IPS DF 19.7 (cell line): ENCODE measurements at regions not wholly inside any gene's neighbourhood (a gene's known extent, or its start where the extent isn't known, plus 50 kb on each side); places are given as distances from the start of the nearest gene placed in this dataset.

Experiments used
- DNase-seq: peaks from one replicate; pipeline ENCODE4 v3.0.0-alpha.2; 2013; ENCODE audit warnings: low read depth, low spot score

DNA sequence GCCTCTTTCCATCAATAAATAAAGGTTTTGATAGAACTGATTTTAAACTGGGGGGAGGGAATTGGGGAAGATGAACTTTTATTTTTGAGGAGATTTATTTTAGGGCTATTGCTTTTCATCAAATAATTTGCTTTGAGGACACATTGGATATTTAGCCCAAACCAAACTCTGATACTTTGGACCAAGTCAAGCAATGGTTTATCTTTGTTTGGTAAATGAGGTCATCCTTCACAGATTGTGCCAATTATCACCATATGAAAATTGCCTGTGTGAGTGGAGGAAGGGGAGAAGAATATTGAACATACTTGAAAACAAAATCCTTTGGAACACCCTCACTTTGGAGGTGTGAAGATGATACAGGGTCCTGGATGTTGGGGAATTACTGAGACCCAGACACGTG is 176.9 kb upstream of the CD180 start:
- DNase-seq, result no peak

DNA sequence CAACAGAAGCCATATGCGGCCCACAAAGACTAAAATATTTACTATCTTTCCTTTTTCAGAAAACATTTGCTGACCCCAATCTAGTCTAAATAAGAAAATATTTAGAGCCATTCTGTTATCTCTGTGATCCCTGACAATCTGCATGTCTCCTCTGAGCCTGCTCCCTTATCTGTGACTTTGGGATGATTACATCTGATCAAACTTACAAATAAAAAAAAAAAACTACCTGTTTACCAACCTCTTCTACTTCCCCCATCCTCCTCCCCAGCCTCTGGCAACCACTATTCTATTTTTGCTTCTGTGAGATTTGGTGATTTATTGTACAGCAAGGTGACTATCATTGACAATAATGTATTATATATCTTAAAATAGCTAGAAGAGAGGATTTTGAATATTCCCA is 176.3 kb upstream of the CD180 start:
- DNase-seq, result no peak

DNA sequence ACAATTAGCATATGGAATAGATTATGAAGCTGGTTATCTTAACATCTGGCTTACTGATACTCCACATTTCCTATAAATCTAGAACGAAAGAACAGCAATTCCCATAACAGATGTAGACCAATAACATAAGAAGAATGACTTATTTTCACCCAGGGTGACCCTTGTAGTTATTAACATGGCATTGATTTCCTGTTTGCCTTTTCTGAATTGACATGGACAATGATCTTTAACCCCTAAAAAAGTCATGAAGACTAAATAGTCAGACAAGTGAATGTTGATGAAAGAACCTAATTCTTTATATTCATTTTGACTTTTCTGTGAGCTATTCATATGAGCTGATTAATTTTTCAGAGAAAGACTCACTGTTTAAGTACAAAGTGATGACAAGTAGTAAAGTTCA is 175.3 kb upstream of the CD180 start:
- no peak for DNase-seq

DNA sequence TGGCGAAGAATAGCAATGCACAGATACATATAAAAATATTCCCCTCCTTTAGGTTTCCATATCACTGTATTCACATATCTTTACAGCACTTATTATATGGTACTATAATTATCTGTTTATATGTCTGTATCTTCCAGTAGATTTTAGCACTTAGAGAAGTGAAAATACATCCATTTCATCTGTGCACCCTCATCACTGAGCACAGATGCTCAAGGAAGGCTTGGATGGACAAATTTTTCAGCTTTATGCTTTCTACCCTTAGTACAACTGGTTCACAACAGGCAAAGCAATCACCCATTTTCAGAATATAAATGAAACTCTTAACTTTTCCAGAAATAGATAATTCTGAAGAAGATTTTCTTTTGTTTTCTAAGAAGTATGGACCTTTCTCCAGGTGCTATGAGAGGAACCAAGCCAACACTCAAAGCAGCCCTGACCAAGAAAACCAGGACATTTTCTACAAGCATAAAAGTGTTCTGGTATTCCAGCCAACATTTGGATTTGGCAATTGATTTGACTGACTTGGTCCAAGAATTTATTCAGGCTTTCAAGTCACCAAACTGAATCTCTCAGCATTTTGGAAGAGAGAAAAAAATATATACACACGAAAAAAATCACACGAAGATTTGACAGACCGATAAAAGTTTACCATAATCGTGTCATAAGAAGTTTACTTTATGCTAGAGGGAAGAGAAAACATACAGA is 170.2 kb upstream of the CD180 start:
- no peak for DNase-seq

DNA sequence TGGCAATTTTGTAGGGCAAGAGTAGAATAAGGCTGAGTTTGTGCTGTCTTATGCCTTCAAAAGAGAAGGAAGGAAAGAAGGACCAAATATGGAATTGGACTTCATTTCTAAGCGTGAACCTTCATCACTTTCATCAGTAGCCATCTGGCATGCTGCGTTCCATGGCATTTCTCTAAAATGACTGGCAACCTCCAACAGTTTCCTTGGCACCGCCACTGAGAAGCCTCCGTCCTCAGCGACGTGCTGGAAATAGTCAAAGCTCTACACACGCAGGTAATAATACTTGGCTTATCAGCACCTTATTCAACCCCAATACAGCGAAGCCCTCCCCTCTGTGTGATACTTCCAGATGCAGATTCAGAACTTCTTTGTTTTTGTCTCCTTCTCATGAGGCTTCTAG is 169.7 kb upstream of the CD180 start:
- DNase-seq, result no peak

DNA sequence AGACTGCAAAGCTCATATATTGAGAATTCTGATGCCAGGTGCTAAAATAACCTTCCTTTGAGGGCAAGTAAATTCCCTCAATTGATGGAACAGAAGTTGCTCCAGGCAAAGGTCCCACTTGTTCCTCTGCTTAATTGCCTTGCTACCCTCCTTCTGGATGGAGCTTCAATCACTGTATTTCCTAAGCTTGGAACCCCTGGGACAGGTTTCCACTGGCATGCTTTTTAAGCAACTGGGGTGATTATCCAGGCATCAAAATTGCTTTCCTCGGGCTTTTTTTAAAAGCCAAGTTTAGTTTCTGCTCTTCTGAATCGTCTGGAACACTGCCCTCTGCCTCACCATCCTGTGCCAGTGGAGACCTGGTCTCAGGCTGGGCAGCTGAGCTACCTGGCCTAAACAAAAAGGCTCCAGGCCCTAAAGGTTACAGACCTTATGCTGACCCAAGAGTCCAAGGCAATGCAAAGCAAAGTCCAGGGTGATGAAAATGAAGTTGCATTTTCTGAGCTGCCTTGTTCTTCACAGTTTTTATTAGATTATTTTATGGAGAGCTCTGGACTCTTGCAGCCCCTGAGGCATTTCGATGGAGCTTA is 167.9 kb upstream of the CD180 start:
- DNase-seq, result no peak

DNA sequence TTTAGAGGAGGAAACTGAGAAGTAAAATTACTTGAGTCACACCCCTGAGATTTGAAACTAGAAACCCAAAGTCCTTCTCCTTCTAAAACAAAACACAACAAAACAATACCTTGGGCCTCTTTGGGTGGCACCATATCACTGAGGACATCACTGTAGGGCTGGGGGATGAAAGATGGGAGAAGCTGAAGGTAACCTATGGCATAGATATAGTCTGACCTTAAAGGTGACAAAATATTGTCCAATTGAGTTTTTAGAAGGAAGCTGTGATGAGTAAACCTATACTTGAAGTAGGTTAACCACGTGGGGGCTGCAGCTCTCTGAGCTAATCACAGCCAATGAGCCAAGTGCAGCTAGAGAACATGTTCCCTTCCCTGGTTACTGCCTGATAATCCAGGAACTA is 167.4 kb upstream of the CD180 start:
- DNase-seq, result no peak

DNA sequence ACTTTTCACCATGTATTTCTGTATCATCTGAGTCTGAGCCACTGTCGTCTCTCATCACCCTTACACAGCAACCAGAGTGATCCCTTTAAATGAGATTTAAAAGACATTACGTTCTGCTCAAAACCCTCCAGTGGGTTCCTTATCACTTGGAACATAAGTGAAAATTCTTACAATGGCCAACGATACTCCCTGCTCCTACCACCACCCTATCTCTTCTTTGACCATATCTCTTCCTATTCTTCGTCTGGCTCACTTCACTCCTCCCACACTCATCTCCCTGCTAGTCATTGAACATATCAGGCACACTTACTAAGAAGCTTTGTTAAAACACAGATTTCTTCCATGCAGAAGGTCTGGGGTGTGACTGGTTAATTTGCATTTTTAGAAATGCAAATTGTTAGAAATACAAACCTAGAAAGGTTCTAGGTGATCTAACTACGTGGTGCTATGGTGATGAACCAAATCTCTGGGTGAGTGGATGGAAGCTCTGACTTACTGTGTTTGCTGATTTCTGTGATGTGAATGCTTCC is 166.6 kb upstream of the CD180 start:
- DNase-seq, result no peak

DNA sequence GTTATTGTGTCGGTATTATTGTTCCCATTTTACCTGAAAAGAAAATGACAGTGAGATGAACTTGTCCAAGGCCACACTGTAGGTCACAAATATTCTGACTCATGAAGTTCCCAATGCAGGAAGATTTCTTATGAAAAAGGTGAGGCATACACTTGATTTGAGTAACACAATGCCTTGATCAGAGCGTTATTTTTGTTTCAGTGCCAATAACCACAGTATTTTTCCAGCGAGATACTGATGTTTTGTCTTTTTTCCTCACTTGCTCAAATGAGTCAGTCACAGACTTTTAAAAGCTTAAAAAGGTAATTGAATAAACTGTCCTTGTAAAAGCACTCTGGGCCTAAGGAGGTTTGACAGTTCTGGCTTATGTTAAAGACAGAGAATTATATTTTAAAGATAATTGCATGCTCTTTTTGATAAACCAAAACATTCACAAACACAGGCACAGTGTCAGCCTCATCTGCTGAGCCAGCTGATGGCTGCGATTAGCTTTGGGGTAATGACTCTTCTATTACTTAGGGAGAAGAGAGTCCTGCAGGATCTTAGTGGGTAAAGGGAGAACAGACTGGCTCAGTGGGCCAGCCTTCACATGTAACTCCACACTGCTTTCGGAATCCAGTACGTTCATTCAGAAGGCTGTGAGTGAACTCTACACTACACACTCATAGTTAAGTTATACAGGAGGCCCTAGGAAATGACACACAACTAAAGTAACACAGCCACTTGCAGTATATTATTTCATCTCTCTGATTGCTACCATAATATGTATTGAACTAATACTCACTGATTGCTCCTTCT is 165.5 kb upstream of the CD180 start:
- DNase-seq, result no peak

DNA sequence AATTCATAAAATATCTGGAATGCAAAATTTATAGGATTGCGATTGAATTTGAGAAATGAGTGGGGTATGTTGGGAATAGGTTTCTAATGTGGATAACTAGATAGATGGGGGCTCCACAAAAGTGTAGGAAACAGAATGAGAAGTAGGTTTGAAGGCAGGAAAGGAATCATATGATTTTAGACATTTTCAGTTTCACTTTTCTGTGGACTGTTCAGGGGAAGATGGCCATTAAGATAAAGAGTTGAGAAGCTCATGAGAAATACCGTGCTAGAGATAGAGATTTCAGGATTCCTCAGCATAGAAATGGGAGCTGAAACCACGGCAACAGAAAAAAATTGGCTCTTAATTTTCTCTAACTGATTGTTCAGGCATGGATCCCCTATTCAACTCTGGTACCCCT is 163.4 kb upstream of the CD180 start:
- DNase-seq, result no peak

DNA sequence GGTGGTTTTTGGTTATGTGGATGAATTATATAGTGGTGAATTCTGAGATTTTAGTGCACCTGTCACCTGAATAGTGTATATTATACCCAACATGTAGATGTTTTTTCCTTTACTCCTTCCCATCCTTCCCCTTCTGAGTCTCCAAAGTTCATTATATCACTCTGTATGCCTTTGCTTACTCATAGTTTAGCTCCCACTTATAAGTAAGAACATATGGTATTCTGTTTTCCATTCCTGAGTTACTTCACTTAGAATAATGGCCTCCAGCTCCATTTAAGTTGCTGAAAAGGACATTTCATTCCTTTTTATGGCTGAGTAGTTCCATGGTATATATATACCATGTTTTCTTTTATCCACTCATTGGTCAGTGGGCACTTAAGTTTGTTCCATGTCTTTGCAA is 161.6 kb upstream of the CD180 start:
- no peak for DNase-seq

DNA sequence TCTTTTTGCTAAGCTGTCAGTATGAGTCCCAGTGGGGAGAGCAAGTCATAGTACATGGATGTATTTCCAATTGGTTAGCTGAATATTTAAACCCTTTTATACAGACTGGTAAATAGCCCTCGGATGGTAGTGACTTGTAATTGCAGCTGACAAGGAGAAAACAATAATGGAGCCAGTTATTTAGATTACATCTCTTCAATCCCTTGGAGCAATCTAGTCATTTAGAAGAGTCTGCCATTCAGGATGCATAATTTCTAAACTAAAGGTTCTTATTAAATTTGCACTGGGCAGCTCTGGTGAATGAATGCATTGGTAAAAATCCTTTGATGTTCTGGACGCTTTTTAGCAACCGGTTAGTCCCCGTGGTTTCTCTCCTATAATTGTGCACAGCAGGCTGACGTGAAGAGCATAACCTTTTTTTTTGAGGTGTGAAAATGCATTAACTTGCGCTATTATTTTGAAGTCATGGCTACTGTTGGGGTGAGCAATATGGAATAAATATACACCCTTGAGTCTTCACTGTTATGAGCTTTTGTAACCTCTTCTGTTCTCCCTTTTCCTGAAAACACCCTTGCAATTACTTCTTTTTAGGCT is 158.6 kb upstream of the CD180 start:
- DNase-seq, result no peak

DNA sequence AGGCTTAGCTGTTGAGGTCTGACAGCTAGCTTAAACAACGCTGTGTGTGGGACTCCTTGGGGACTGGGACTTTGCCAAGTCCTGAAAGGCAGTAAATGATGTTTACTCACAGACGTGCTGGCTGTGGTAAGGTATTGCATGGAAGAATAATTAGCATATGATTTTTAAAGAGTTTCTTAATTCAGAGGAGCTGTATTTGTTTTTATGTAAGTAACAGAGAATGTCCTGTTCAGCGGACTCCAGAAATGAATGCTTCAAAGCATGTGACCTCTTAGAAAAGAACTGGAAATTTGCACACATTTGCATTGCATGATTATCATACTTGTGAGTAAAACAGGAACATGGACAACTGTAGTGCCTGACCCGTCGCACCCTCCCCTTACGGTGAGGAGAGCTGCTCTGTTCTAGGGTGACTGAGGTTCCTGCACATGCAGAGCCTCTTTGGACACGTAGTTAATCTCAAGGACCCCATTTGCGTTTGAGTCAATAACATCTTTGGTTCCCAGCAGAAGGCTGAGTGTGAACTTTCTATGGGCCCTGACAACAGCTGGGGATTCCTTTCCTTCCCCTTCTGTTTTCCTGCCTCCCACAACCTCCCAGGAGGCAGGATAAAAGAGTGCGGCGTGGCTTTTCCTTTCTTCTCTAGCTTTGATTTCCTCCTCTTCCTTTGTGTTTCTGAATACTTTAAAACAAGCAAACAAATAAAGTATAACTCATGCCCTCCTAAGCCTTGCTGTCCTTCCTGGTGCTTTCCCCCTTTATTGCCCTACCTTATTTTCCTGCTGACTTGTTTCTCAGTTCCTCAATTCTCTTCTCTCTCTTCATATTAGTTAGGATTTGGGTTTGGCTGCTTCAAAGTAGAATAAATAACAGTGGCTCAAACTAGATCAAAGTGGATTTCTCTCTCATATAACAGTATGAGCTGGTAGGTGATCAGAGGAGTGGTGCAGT is 157.2 kb upstream of the CD180 start:
- DNase-seq, result no peak

DNA sequence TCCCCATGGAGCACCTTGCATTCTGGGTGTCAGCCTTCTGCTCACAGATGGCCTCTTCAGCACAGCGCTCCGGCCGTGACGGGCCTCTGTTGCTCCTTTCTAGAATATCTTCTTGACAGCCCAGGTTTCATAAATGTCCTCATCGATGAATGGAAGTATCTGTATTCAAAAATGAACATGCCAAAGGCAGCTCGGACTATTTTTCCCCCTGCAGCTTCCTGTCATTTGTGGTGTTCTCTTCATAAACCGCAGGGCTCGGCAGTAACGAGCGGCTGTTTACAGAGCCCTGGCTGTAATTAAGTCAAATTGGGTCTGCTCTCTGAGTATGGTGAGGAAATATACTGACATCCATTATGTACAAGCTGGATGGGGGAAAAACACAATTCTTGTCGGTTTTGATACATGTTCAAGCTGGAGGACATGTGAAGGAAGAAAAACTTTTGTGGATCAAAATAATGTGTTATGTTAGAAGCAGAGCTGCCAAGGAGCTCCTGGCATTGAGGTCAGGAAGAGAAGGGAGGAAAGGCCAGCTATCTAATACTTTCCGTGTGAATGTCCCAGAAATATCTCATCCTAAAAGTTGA is 154.1 kb upstream of the CD180 start:
- DNase-seq, result no peak

DNA sequence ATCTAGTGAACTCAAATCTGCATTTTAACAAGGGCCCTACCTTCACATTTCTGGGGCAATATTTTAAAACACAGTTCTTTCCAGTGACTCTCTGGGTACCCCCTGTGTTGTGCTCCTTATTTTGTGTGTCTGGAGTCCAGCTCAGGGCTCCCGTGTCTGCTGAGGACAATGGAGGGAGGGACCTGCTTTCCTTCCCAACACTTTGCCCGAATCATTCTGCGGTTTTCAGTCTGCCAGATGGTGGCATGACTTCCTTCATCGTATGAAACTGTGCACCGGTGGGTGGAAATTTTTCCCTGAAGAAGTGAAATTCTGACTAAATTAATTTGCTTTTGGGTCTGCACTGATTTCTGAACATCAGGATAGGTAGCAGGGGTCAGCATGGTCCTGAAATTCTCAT is 153.6 kb upstream of the CD180 start:
- DNase-seq, result no peak

DNA sequence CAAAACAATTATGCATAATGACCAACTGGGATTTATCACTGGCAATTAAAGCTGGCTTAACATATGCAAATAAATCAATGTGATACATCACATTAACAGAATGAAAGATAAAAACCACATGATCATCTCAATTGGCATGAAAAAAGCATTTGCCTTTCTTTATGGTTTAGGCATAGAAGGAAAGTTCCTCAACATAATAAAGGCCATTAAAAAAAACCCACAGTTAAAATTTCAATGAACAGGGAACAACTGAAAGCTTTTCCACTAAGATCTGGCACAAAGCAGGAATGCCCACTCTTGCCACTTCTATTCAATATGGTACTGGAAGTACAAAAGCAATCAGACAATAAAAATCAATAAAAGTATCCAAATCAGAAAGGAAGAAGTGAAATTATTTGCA is 151.2 kb upstream of the CD180 start:
- no peak for DNase-seq

DNA sequence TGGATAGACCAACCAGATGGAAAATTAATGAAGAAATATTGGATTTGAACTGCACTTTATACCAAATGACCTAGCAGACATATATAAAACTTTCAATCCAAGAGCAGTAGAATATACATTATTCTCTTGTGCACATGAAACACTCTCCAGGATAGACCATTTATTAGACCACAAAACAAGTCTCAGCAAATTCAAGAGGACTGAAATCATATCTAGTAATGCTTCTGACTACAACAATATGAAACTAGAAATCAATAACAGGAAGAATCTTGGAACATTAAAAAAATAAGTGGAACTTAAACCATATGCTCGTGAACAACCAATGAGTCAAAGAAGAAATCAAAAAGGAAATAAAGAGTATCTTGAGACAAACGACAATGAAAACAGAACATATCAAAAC is 150.0 kb upstream of the CD180 start:
- no peak for DNase-seq

DNA sequence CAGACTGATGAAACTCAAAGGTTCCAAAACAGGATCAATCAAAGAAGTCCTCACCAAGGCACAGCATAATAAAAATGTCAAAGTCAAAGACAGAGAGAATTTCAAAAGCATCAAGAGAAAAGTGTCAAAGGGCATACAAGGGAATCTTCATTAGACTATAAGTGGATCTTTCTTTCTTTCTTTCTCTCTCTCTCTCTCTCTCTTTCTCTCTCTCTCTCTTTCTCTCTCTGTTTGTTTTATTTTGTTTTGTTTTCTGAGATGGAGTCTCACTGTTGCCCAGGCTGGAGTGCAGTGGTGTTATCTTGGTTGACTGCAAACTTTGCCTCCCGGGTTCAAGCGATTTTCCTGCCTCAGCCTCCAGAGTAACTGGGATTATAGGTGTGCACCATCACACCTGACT is 148.3 kb upstream of the CD180 start:
- DNase-seq, result no peak

DNA sequence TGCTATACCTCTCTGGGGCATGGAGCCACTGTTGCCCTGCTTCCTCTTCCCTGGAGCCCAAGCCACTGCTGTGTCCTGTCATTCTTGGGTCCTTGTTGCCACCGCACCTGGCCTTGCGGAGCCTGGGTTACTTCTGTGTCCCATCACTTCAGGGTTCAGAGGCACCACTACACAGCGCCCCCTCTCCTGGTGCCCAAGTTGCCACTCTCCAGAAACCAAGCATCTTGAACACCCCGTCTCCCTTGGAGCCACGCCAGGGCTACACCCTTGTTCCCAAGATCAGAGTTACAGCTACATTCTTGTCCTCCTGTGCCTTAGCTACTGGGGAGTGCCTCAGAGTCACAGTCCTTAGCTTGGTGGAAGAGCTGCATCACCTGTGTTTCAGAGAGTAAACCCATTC is 147.2 kb upstream of the CD180 start:
- no peak for DNase-seq

DNA sequence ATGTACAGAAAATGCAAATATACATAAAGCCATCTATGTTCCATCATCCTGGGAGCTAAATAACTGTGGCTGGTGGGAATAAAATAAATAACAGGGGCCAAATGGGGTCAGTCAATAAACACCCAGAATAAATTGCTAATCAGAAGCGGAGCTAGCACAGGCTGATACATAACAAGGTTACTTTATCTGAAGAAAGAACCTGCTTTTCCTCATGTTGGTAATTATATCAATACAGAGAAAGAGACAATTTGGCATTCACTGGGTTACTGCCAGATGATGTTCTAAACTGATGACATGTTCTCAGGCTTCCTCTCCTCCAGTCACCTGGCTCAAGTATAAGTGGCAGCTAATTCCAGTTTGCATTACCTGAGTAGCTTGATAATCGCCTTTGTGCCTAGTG is 144.9 kb upstream of the CD180 start:
- DNase-seq, result no peak

DNA sequence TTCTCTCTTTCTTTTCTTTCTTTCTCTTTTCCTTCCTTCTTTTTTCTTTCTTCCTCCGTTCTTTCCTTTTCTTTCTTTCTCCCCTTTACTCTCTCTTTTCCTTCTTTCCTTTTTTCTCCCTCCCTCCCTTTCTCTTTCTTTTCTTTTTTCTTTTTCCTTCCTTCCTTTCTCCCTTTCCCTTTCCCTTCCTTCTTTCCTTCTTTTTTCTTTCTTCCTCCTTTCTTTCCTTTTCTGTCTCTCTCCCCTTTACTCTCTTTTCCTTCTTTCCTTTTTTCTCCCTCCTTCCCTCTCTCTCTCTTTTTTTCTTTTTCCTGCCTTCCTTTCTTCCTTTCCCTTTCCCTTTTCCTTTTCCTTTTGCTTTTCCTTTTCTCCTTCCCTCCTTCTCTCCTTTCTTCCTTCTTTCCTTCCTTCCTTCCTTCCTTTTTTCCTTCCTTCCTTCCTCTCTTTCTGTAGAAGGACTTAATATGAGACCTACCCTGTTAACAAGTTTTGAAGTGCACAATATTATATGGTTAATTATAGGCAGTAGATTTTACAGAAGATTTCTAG is 142.7 kb upstream of the CD180 start:
- no peak for DNase-seq
